ENCODE measurements at regions not wholly inside any gene's neighbourhood (a gene's known extent, or its start where the extent isn't known, plus 50 kb on each side); places are given as distances from the start of the nearest gene placed in this dataset.

DNA sequence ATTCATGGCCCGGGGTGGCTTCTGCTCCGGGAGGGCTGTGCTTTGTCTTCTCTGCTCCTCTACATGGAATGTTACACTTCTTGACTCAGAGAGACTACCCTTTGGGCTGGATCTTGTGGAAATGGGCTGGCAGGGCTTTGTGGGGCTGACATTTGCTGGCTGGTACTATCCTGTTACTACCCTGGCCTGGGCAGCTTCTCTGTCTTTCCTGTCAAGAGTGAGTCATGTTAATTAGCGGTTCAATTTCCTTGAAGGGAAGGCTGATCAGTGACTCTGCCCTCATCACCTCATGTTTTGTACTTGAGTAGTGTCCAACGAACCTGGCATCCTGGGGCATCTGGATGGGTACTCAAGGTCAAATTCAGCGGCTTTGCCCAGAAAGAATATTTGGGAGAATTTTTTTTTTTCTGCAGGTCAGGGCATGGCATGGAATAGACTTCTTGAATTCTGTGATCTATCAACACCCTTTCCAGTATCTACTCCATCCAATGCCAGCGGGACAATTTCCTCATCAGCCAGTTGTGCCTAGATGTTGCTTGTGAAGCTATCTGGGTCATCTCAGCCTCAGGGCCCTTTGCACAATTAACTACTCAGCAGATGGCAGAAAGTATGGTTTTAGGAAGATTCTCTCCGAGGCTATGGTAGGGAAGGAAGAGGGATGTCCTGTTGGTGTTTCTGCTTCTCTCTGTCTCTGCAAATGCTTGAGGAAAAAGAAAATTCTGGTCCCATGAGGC, 140.5 kb upstream of the PLET1 start:
- TF ChIP-seq EP300 (IDR thresholded peaks at IDR 0.05) (no peak), POLR2A (IDR thresholded peaks at IDR 0.05) (no peak)
- TF ChIP-seq, protein P1, sequence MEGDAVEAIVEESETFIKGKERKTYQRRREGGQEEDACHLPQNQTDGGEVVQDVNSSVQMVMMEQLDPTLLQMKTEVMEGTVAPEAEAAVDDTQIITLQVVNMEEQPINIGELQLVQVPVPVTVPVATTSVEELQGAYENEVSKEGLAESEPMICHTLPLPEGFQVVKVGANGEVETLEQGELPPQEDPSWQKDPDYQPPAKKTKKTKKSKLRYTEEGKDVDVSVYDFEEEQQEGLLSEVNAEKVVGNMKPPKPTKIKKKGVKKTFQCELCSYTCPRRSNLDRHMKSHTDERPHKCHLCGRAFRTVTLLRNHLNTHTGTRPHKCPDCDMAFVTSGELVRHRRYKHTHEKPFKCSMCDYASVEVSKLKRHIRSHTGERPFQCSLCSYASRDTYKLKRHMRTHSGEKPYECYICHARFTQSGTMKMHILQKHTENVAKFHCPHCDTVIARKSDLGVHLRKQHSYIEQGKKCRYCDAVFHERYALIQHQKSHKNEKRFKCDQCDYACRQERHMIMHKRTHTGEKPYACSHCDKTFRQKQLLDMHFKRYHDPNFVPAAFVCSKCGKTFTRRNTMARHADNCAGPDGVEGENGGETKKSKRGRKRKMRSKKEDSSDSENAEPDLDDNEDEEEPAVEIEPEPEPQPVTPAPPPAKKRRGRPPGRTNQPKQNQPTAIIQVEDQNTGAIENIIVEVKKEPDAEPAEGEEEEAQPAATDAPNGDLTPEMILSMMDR (IDR thresholded peaks at IDR 0.05) = no peak
- intact Hi-C loops (cut with DNase I) = no loop called here
- 76 to 84% (median 76%) methylated on average over 7 of the region's 7 CpGs for WGBS, 3 donors

GRCh38 chr11:112403432-112403831, 142.8 kb upstream of the PLET1 start:
- DNase-seq = no peak
- TF ChIP-seq, protein P1 (IDR thresholded peaks at IDR 0.05) = no peak
- TF ChIP-seq POLR2A (IDR thresholded peaks at IDR 0.05) (no peak), EP300 (IDR thresholded peaks at IDR 0.05) (no peak)
- H3K9me3 ChIP-seq = no peaks in the 10 kb centered on the region
- no peaks in the 10 kb centered on the region for H3K4me1 ChIP-seq (ENCODE audit: insufficient read depth)
- H3K36me3 ChIP-seq = no peaks in the 10 kb centered on the region
- intact Hi-C loops (cut with DNase I) = no loop called here
- WGBS, 3 donors = 57 to 67% (median 65%) methylated on average over 5 of the region's 5 CpGs
- no peak overlapping the region for H3K27ac ChIP-seq
- H3K27me3 ChIP-seq = no peaks in the 10 kb centered on the region
- H3K4me3 ChIP-seq = no peak overlapping the region

More for the DNA sequence above, 140.5 kb upstream of the PLET1 start:
- no peak for DNase-seq
- Histone ChIP-seq H3K27ac (no peak overlapping the region), H3K4me3 (no peak overlapping the region), H3K4me1 (ENCODE audit: insufficient read depth) (no peaks in the 10 kb centered on the region), H3K27me3 (no peaks in the 10 kb centered on the region), H3K9me3 (no peaks in the 10 kb centered on the region), H3K36me3 (no peaks in the 10 kb centered on the region)

DNA sequence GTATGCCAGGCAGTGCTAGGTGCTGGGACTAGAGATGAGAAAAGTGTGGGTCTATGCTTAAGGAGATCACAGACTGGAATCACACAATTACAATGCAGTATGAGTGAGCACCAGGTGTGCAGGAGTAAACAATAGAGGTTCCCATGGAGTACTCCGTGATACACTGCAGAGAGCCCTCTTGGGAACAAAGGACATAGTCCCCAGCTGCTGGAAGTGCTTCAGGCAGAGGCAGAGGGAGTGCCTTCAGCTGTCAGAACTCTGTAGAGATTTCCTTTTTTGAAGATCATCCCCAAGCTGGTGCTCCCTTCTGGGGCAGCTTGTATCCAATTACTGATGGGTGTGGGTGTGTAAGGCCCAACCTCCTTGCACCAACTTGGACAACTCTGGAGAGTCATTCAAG, 143.5 kb upstream of the PLET1 start:
- Histone ChIP-seq H3K36me3 (no peaks in the 10 kb centered on the region), H3K9me3 (no peaks in the 10 kb centered on the region), H3K27me3 (no peaks in the 10 kb centered on the region), H3K4me3 (no peak overlapping the region), H3K4me1 (ENCODE audit: insufficient read depth) (no peaks in the 10 kb centered on the region), H3K27ac (no peak overlapping the region)
- 63 to 73% (median 71%) methylated on average over 1 of the region's 1 CpG for WGBS, 3 donors
- no peak for TF ChIP-seq POLR2A (IDR thresholded peaks at IDR 0.05)
- TF ChIP-seq, protein P1 (IDR thresholded peaks at IDR 0.05) = no peak
- no peak for TF ChIP-seq EP300 (IDR thresholded peaks at IDR 0.05)
- DNase-seq = no peak
- intact Hi-C loops (cut with DNase I) = no loop called here

- intact Hi-C loops (cut with DNase I) = no loop called here
- H3K36me3 ChIP-seq = no peaks in the 10 kb centered on the region
- H3K4me3 ChIP-seq = no peak overlapping the region
- TF ChIP-seq EP300 (IDR thresholded peaks at IDR 0.05) = no peak
- no peaks in the 10 kb centered on the region for H3K9me3 ChIP-seq
- no peak overlapping the region for H3K27ac ChIP-seq
- no peaks in the 10 kb centered on the region for H3K27me3 ChIP-seq
- no peaks in the 10 kb centered on the region for H3K4me1 ChIP-seq (ENCODE audit: insufficient read depth)
- DNase-seq = no peak
- 48 to 56% (median 52%) methylated on average over 7 of the region's 7 CpGs for WGBS, 3 donors
Measured at GRCh38 chr11:112408517-112408916, 147.9 kb upstream of the PLET1 start.

GRCh38 chr11:112410325-112410724, 149.7 kb upstream of the PLET1 start:
- Histone ChIP-seq H3K36me3 (no peaks in the 10 kb centered on the region), H3K4me3 (no peak overlapping the region), H3K27me3 (no peaks in the 10 kb centered on the region), H3K27ac (no peak overlapping the region), H3K4me1 (ENCODE audit: insufficient read depth) (no peaks in the 10 kb centered on the region), H3K9me3 (no peaks in the 10 kb centered on the region)
- no peak for DNase-seq
- 79 to 84% (median 79%) methylated on average over 6 of the region's 6 CpGs for WGBS, 3 donors
- intact Hi-C loops (cut with DNase I) = no loop called here
- TF ChIP-seq EP300 (IDR thresholded peaks at IDR 0.05) = no peak
- TF ChIP-seq, protein P1 (IDR thresholded peaks at IDR 0.05) = no peak
- TF ChIP-seq POLR2A (IDR thresholded peaks at IDR 0.05) = no peak

All from ovary (tissue), 7 donors.